ENCODE measurements at regions not wholly inside any gene's neighbourhood (a gene's known extent, or its start where the extent isn't known, plus 50 kb on each side); places are given as distances from the start of the nearest gene placed in this dataset.
"Not testable (repeated sequence)": the region's sequence is repeated elsewhere in the genome, so short reads cannot be mapped to it uniquely, and the experiment has no call there.

DNA sequence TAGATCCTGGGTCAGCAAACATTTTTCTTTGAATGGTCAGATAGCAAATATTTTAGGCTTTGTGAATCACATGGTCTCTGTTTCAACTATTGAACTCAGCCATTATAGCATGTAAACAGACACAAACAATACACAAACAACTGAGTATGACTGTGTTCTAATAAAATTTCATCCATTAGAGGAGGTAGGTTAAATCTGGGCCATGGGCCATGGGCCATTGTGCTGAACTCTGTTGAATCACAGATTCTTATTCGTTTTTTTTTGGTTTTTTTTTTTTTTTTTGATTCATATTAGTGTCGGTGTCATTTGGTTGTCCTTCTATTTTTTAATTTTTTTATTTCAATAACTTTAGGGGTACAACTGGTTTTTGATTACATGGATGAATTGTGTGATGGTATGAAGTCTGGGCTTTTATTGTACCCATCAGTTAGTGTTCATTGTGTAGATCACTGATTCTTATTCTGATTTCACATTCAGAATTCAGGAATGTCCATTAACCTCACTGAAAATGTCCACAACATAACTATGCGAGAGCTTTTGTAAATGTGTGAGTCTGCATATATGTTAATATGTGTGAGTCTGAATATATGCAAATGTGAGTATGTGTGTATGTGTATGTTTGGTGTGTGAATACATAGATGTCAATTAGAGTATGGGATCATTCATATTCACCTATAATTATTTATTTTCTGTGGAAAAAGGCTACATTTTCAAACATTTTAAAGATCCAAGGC, 443.7 kb upstream of the GRM3 start:
- DNase-seq = no peak

DNA sequence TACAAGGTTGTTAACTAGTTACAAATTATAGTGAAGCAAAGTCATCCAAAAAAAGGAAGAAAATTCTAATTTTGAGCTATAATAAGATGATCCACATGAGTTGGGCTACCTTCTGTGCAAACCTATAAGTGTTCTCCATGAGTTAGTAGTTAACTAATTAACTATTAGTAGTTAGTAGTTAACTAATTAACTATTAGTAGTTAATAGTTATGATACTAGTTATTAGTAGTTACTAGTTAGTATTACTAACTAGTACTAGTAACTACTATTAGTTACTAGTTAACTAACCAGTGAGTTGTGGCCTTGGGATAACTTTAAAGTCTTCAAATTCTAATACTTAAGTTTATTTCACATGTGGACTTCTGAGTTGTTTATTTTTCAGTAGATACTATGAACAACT, 453.4 kb upstream of the GRM3 start:
- no peak for DNase-seq

DNA sequence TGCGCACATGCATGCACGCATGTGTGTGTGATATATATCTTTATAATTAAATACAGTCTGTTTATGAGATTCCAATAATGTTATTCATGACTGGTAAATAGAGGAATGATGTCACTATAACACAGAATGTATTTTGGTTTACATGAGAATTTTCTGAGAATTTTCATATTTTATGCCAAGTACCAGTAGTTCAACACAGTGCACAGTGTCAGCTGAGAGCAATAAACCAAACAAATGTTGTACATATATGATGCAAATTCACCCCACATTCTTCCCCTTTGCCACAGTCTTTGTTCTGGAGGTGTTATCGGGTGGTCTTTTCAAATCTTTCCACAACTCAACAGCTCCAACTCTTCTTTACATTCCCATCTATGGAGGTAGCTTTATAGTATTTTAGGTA, 462.2 kb upstream of the GRM3 start:
- DNase-seq = no peak

DNA sequence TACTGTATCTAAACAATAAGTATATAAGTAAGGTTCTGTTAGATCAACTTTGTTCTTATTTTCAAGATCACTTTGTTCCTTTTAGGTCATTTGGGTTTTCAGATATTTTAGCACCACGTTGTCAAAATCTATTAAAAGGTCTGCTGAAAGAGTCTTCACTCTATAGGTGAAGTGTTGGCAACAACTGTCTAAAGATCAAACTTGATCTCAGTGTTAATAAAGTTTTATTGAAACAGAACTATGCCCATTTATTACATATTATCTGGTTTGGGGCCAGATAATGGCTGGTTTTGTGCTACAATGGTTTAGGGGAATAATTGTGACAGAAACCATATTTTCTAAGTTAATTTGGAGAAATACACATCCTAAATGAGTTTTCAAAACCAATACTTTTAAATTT, 478.9 kb upstream of the GRM3 start:
- DNase-seq = no peak

DNA sequence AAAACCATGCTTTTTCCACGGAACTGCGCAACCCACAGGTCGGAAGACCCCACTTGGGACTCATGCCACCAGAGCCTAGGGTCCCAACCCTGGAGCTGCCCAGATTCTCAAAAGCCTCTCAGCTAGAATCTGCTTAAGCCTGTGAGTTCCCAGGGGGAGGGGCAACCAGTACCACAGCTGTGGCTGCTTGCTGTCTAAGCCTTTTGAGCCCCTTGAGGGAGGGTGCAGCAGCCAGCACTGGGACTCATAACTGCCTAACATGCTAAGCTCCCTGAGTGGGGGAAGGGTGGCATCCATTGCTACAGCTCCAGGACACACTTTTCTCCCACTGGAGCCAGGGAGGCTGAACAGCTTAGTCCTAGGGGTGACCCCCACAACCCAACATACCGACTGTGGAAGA, 485.6 kb upstream of the GRM3 start:
- DNase-seq = no peak

DNA sequence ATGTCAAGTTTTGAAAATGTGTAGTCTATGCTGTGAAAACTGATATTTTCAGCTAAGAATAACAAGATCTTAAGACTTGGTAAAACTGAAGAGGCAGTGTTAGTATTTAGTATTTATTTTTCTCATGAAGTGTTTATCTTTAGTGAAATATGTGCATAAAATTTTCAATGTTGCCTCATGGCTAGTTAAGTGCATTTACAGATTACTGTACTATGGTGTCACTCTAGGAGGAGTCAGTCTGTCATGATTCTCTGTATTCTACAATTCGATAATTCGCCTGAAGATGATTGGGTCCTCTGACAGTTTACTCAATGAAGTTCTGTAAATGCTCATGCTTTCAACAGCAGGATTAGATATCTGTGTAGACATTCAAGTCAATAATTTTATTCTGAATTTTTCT, 488.1 kb upstream of the GRM3 start:
- DNase-seq = no peak

DNA sequence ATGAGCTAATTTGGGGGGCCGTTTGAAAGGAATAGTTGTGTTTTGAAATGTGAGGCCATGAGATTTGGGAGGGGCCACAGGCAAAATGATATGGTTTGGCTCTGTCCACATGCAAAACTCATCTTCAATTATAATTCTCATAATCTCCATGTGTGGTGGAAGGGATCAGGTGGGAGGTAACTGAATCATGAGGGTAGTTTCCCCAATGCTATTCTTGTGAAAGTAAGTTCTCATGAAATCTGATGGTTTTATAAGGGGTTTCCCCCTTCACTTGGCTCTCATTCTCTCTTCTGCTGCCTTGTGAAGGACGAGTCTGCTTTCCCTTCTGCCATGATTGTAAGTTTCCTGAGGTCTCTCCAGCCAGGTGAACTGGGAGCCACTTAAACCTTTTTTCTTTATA, 490.8 kb upstream of the GRM3 start:
- no peak for DNase-seq

DNA sequence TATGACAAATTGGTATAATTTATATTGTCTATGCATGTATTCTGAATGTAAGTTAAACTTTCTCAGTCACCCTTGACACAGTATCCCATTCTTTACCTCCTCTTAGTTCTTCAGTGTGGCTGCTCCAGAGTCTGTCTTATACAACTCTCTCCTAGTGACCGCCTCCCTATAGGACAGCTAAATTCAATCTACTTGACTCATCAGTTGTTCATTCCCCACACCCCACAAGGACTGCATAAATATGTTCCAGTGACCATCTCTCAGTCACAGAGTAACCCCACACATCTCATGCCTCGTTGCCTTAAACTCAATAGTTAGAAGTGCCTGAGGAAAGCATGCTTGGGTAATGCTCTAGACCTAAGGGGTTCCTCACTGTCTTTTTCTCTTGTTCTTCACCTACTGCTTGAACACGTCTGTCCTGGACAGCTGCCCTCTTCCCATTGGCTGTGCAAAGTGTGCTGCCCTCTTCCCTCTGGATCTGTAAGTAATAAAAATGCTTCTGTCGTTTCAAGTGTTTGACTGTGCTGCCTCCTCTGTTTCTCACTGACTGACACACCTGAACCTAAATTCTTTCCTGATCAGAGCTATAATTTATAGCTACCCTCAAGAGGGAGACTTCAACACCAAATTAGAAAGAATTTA, 494.6 kb upstream of the GRM3 start:
- no peak for DNase-seq

DNA sequence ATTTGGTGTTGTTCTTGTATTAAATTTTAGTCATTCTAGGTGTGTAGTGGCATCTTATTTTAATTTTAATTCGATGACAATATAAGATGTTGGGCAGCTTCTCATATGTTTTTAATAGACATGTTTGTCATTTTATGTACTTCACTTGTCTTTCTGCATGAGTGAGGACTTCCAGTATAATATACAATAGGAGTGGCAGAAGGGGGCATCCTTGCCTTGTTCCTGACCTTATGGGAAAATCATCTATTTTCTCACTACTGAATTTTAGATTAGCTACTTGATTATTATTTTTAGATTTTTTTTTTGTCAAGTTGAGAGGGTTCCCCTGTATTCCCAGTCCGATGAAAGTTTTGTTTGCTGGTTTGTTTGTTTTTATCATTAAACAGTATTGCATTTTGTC, 495.2 kb upstream of the GRM3 start:
- no peak for DNase-seq

DNA sequence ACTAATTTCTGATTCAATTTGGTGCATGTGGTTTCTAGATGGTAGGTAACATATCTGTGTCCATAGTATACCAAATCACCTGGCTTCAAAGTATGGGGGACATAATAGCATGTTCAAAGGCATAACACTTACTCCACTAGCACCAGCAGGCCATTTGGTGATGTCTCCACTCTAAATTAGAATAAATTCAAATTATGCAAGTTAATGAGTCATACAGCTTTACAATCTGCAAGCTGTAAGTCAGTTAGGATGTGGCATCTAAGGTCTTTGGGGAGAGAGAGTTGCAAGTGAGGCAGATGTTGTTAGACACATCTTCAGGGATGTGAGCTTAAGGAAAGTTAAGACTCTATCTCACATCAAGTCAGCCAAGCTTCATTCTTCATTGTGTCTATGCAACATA, 506.4 kb upstream of the GRM3 start:
- DNase-seq = no peak

DNA sequence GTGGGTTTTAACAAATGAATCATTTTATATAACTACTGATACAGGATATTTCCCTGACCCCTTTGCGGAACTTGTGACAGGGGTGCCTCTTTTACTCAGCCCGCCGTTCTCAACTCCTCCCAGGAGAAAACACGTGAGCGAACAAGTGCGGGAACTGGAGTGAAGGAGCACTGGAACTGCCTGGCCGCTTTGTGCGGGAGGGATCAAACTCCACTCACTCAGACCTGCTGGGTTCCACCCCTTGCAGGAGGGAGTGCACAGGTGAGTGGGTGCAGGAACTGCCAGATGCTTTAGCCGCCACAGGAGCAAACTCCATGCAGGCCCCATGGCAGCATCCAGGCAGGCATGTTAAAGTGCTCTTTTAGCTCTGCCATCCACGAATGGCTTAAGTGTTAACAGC, 513.4 kb upstream of the GRM3 start:
- DNase-seq = no peak

DNA sequence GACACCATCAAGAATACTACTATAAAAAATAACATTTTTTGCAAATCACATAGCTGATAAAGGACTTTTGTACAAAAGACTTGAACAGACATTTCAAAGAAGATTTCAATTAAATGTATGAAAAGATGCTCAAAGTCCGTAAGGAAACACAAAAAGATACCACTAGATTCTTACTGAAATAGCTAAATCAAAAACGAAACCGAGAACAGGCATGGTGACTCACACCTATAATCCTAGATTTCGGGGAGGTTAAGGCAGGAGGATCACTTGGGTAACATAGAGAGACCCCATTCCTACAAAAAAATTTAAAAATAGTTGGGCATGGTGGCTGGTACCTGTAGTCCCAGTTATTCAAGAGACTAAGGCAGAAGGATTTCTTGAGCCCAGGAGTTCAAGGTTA, 520.2 kb upstream of the GRM3 start:
- no peak for DNase-seq

DNA sequence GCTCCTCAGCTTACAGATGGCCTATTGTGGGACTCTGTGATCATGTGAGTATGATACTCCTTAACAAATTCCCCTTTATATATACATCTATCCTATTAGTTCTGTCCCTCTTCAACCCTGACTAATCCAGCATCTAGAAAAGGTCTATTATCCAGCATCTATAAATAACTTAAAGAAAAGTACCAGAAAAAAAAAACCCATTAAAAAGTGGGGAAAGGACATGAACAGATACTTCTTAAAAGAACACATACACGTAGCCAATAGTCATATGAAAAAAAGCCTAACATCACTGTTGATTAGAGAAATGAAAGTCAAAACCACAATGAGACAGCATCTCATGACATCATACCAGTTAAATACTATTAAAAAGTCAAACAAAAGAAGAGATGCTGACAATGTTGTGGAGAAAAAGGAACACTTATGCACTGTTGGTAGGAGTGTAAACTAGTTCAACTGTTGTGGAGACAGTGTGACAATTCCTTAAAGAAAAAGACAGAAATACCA, 549.5 kb upstream of the GRM3 start:
- DNase-seq = no peak

DNA sequence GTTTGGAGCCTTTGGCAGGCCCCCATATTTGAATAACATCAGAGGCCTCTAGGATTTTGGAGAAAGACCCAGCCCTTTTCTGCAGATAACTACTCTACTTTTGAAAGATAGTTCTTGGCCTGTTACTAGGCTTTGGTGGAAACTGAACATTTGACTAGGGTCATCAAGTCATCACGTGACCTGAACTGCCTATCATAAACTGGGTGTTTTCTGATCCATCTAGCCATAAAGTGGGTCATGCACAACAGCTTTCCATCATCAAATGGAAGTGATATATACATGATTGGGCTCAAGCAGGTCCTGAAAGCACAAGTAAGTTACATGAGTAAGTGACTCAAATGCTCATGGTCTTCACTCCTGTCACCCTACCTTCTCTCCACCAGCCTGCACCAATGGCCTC, 552.3 kb upstream of the GRM3 start:
- no peak for DNase-seq

DNA sequence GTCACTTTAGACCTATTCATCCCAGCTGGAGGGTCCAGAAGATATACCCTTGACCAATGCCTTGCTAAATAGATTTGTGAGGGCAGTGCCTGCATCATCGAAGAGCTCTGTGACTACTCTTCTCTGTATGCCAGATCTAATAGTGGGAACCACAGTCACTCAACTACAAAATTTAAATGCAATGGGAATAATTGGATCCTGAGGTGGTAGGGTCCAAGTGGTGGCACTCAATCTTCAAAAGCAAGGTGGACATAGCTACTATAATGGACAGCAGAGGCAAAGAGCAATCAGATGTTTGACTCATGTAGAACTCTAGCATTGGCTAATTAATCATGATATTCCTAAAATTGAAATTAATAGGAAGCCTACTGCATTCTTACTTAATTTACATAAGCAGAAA, 554.3 kb upstream of the GRM3 start:
- DNase-seq = no peak

DNA sequence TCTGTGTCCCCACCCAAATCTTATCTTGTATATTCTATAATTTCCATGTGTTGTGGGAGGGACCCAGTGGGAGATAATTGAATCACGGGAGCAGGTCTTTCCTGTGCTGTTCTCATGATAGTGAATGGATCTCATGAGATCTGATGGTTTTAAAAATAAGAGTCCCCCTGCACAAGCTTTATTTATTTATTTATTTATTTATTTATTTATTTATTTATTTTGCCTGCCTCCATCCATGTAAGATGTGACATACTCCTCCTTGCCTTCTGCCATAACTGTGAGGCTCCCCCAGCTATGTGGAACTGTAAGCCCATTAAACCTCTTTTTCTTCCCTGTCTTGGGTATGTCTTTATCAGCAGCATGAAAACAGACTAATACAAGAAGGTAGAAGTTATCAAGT, 579.1 kb upstream of the GRM3 start:
- not testable (repeated sequence) for DNase-seq

DNA sequence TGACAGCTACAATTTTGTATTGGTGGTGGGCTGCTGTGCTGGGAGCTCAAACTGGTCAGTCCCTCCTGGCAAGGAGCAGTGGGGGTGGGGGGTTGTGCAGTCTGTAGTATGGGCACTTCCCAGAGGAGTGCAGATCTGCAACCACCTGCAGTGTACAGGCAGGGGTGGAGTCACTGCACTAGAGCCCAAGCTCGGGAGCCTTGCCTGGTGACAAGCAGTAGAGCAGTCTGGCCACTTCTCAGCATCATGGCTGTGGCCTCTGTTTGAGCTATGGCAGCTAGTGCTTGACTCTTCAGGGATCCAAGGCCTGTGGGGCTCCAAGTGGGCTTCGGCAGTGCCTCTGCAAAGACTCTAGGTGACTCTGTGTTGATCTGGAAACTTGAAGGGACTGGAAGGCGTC, 585.1 kb upstream of the GRM3 start:
- DNase-seq = no peak

DNA sequence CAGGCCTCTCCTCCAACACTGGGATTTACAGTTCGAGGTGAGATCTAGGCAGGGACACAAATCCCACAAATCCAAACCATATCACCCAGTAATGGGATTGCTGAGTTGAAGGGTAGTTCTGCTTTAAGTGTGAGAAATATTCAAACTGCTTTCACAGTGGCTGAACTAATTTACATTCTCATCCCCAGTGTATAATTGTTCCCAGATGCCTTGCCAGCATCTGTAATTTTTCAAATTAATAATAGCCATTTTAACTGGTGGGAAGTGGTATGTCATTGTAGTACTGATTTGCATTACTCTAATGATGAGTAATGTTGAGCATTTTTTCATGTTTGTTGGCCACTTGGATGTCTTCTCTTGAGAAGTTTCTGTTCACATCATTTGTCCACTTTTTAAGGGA, 592.8 kb upstream of the GRM3 start:
- DNase-seq = no peak

DNA sequence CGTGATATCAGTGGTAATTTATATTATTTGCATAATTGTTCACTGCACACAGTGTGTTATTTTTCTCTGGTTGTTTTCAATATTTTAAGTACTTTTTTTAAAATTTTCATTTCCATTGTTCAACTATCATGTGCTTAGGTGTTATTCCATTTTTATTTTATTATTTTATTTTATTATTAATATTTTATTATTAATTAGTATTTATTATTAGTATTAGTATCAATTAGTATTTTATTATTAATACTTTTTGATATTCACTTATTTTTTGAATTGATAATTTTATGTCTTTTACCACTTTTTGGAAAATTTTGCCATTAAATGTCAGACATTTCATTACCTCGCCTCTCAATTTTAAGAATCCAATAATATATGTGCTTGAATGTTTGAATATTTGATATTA, 593.8 kb upstream of the GRM3 start:
- DNase-seq = no peak

DNA sequence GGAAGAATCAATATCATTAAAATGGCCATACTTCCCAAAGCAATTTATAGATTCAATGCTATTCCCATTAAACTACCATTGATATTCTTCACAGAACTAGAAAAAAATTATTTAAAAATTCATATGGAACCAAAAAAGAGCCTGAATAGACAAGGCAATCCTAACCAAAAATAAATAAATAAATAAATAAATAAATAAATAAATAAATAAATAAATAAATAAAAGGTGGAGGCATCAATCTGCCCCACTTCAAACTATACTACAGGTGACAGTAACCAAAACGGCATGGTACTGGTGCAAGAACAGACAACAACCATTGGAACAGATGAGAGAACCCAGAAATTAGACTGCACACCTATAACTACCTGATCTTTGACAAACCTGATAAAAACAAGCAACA, 598.5 kb upstream of the GRM3 start:
- not testable (repeated sequence) for DNase-seq

DNA sequence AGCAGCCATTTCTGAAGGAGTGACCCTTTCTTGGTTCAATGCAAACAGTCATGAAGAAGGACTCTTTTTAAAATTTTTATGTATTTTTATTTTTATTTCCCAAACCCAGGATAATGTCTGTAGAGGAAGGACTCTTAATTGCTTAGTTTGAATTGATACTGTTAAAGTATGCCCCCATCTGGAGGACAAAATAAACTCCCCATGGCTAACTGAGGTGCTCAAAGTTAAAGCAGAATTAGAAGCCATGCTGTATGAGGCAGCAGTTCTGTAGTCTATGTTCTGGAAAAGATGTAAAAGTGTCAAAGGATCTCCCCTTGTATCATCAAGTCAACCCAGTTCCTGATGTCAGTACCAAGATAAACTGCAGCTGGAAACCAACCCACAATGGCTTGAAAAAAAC, 617.9 kb upstream of the GRM3 start:
- no peak for DNase-seq

DNA sequence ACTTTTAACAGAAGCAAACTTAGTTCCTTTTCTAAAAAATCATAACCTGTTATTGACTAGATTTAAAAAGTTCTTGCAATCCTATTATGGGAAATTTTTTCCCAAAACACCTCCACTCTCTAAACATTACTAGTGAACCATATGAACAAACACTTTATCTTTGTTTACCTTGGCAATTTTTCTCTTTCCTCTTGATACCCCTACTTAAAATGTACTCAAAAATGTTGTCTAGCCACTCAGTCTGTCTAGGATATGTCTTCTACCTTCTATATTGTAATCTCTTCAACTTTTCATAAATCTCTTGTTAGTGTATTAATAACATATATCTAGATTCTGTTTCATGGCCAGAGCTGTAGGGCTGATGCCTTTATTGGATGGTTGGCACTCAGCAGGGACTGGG, 630.0 kb upstream of the GRM3 start:
- no peak for DNase-seq

DNA sequence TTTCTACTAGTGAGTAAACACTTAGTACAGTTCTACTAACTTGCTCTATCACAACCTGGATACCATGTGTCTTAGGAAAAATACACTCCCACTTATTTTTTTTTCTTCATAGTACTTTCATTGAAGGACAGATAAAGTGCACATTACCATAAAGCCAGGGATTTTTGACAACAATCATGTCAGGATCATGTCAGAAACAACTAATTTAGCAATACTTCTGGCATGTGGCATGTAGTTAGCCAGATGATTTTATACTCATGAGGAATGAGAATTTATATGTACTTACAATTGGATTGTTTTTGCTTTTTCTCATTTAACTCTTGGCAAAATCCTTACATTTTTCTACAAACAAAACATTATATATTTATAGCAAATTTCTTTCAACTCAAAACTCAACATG, 630.7 kb upstream of the GRM3 start:
- no peak for DNase-seq

DNA sequence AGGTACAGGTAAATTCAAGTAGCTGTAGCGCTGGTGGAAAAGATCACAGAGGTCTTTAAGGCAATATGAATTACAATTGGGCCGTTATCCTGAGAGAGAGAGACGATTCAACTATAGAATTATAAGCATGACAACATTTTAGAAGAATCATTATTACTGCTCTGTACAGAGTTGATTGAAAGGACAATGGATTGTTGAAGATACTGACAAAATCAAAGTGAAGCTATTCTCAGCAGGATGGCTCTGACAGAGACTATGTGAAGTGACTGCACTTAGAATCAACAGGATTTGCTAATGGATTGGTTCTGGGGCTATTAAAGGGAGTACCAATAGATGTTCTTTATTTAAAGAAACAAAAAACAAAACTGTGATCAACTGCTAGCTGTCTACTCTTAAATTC, 634.8 kb upstream of the GRM3 start:
- no peak for DNase-seq

DNA sequence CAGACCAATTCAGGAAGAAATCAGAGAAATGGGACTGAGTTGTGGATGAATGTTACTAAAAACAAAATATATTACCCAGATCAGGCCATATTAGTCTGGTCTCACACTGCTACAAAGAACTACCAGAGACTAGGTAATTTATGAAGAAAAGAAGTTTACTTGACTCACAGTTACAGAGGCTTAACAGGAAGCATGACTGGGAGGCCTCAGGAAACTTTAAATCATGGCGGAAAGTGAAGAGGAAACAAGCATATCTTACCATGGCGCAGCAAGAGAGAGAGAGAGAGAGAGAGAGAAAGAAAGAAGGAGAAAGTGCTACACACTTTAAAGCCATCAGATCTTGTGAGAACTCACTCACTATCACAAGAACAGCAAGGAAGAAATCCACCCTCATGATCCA, 636.8 kb upstream of the GRM3 start:
- no peak for DNase-seq

Measured in NCI-H510A (cell line).